GM18508 (cell line): ENCODE measurements at regions not wholly inside any gene's neighbourhood (a gene's known extent, or its start where the extent isn't known, plus 50 kb on each side); places are given as distances from the start of the nearest gene placed in this dataset.
A peak's percentile ranks its signal among the peaks of the same experiment; 100 is the strongest.
"Not testable (repeated sequence)": the region's sequence is repeated elsewhere in the genome, so short reads cannot be mapped to it uniquely, and the experiment has no call there.

ENCODE experiments used
- ATAC-seq: cut with Tn5 transposase; IDR thresholded peaks from one replicate; pipeline ENCODE4 v1.9.1; 2021; ENCODE audit warnings: moderate number of reproducible peaks; ENCODE audit not compliant: insufficient read depth, unreplicated experiment

DNA sequence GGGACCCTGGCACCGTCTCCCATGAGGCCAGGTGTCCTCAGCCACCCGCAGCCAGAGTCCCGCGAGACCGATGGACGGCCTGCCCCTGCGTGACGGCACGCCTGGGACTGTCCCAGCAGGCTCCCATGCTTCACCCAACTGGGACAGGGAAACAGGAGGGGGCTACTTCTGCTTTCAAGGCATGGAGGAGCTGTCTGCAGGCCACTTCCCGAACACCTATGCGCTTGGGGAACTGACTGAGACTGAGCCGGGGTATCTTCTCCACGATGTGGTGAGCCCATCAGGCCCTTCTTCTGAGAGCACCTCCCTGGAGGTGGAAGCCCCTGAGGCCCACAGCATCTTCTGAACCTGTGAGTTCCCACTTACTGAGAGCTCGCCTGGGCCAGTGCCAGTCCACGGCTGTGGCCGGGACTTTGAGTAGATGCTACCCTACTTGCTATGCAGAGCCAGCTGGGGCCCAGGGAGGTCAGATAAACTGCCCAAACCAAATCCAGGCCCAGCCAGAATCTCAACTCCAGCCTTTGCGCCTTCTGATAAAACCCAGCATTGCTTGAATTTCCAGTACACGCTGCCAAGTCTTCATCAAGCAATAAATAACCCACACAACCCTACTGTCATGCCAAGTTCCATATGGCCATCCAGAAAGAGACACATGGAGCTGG lies 85.4 kb upstream of the METTL9 start:
- ATAC-seq: not testable (repeated sequence)

DNA sequence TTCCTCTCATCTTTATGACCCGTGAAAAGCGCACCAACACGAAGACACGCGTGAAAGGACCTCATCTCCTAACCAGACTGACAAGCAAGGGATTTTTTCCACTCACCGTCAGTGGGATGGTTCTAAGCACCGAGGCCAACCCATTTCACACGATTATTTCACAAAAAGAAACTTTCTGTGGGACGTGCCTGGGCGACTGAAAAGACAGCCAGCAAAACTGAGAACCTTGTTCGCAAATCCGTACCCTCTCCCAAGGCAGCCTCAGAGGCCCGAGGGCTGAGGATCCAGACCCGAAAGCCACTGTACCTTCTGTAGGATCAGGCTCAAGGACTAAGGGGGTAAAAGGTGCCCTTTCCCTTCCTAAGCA lies 84.9 kb upstream of the METTL9 start:
- ATAC-seq: not testable (repeated sequence)

DNA sequence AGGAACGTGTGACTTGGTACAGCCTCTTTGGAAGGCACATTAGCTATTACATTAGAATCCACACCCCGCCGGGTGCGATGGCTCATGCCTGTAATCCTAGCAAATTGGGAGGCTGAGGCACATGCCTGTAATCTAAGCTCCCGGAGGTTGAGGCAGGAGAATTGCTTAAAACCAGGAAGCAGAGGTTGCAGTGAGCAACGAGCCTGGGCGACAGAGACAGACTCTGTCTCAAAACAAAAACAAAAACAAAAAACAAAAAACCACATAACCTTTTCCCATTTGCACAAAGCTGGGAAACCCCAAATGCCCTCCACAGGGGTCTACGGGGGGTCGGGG lies 82.7 kb upstream of the METTL9 start:
- not testable (repeated sequence) for ATAC-seq

GRCh38 chr16:21517263-21517662 lies 82.1 kb upstream of the METTL9 start:
- ATAC-seq: not testable (repeated sequence)

GRCh38 chr16:21519361-21520133 lies 79.8 kb upstream of the METTL9 start:
- peak; percentile 2 for ATAC-seq

- peak; percentile 33 for ATAC-seq
Observed at GRCh38 chr16:21520134-21521047, 79.0 kb upstream of the METTL9 start.

DNA sequence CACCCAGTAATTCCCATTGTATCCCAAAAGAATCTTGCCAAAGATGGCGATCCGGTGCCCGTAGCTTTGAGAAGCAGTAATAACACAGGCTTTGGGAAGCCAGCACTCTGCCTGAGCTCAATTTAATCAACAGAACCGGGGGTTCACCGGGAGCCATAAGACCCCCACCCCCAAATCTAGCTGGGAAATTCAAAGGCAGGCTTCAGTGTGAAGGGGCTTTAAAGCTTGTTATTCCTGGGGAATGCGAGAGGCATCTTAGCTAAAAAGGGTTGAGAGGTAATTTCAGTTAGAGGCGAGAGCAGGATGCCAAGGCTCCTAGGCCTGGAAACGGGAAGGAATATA lies 78.4 kb upstream of the METTL9 start:
- ATAC-seq: not testable (repeated sequence)

DNA sequence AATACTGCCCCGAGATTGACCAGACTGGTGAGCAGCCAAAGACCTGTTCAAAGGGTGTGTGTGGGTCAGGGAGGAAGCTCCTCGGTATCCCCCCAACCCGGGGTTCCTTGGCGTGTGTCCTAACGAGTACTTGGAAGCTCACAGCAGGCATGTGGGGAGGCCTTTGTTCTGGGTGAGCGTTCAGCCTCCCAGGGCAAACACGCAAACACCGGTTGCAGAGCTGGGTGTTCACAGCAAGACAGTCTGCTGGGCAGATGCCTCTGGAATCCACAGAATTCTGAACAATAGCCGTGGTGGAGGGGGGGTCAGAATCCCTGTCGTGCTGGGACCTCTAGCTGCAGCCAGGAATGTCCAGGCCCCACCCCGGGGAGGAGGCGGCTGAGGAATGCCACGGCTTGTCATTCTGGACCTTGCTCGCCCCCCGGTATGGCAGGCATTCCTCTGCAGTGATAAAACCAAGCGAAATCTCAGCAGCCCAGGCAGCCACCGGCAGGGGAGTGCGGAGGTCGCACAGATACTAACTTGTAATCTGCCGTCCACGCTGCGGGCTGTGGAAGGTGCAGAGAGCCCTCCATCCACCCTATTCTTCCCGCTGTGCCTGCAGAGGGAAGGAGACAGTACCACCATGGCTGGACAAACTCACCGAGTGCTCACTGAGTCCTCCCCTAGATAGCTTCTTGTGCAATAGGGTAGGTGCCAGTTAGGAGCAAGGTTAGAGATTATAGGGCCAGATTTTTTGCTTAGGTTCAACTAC lies 77.8 kb upstream of the METTL9 start:
- ATAC-seq: not testable (repeated sequence)

DNA sequence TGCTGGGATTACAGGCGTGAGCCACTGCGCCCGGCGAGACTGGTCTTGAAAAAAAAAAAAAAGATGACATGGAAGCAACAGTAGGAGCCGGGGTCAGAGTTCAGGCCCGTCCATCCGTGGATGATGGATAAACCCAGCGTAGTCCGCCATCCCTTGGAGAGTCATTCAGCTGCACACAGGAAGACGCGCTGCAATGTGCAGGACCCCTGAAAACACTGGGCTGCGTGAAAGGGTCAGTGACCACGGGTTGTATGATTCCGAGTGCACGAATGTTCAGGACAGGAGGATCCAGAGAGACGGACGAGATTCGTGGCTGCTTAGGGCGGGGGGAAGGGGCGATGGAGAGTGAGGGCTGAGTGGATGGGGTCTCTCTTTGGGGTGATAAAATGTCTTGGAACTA lies 76.5 kb upstream of the METTL9 start:
- ATAC-seq: not testable (repeated sequence)

GRCh38 chr16:21523411-21524067 lies 75.8 kb upstream of the METTL9 start:
- ATAC-seq: no peak

GRCh38 chr16:21524068-21524751 lies 75.2 kb upstream of the METTL9 start:
- no peak for ATAC-seq

- ATAC-seq: not testable (repeated sequence)
Observed at GRCh38 chr16:21524752-21525028, 74.7 kb upstream of the METTL9 start.

DNA sequence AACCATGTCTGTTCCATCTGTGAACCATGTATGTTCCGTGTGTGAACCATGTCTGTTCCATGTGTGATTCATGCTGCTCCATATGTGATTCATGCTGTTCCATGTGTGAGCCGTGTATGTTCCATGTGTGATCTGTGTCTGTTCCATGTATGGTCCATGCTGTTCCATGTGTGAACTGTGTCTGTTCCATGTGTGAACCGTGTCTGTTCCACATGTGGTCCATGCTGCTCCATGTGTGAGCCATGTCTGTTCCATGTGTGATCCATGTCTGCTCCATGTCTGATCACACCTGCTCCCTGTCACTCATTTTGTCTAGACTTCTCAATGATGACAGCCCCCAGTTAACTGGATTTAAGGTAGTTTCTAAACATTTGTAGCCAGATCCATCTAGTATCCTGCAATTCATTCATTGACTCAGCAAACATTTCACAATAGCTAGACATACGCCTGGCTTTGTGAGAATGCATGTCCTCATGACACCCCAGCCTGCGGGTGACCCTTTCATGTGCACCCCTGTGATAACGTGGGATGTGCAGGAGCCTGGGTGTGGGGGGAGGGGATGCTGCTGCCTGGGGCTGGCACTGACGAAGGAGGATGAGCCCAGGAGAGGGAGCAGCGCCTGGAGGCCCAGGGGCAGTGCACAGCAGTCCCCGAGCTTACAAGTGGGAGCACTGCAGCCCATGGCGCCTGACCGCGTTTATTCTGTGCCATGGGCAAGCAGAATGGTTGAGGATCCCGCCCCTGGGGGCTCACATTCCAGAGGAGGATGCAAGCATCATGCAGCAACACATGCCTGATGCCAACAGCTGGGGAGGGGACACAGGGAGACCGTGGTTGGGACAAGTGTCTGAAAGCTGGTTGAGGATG lies 74.1 kb upstream of the METTL9 start:
- not testable (repeated sequence) for ATAC-seq

GRCh38 chr16:21525956-21526922 lies 73.1 kb upstream of the METTL9 start:
- not testable (repeated sequence) for ATAC-seq

GRCh38 chr16:21526923-21527807 lies 72.2 kb upstream of the METTL9 start:
- no peak for ATAC-seq

- not testable (repeated sequence) for ATAC-seq
Observed at GRCh38 chr16:21529060-21529658, 70.2 kb upstream of the METTL9 start.
